Adrenal gland (tissue), 5 donors: ENCODE measurements at regions not wholly inside any gene's neighbourhood (a gene's known extent, or its start where the extent isn't known, plus 50 kb on each side); places are given as distances from the start of the nearest gene placed in this dataset.

ENCODE experiments used
- POLR2A ChIP-seq, 2 donors: fragments of 450-650 bp; IDR thresholded peaks; one replicate each; pipeline ENCODE4 v1.6.1; 2017; ENCODE audit warnings: antibody characterized with exemption in 2 of 2, mild to moderate bottlenecking in 2 of 2, moderate library complexity in 1 of 2
- TF ChIP-seq, protein P1 (sequence below), 6 experiments: fragments of 450-650 bp in 4 of 6; fragments of 200-600 bp in 2 of 6; sonication (generic) in 1 of 6; IDR thresholded peaks; 1 replicate in 5 of 6; 2 replicates in 1 of 6; pipeline versions ENCODE4 v1.5.1 to v1.8.0; 2016 to 2021; ENCODE audit warnings: antibody characterized with exemption in 6 of 6, mild to moderate bottlenecking in 2 of 6, moderate library complexity in 1 of 6
- donor health status: DM: no; HTN: no; CAD: no.

DNA sequence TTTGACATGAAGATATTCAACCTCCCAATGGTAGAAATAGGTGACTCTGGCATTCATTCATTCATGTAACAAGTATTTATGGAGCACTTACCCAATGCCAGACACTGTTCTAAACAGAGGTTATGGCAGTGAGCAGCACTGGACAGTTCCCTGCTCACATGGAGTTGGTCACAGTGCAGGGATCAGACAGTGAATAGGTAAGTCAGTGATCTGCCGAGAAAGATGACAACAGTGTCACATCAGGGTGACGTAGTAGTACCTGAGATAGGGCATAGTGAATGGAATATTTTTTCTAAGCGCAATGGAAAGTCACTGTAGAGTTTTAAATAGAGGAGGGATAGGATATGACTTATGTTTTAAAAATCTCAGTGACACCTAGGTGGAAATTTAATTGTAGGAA, 791.4 kb upstream of the RBFOX1 start:
- TF ChIP-seq, protein P1, sequence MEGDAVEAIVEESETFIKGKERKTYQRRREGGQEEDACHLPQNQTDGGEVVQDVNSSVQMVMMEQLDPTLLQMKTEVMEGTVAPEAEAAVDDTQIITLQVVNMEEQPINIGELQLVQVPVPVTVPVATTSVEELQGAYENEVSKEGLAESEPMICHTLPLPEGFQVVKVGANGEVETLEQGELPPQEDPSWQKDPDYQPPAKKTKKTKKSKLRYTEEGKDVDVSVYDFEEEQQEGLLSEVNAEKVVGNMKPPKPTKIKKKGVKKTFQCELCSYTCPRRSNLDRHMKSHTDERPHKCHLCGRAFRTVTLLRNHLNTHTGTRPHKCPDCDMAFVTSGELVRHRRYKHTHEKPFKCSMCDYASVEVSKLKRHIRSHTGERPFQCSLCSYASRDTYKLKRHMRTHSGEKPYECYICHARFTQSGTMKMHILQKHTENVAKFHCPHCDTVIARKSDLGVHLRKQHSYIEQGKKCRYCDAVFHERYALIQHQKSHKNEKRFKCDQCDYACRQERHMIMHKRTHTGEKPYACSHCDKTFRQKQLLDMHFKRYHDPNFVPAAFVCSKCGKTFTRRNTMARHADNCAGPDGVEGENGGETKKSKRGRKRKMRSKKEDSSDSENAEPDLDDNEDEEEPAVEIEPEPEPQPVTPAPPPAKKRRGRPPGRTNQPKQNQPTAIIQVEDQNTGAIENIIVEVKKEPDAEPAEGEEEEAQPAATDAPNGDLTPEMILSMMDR (IDR thresholded peaks at IDR 0.05): no peak
- TF ChIP-seq POLR2A (IDR thresholded peaks at IDR 0.05): no peak
